GM20431 (cell line): ENCODE measurements at regions not wholly inside any gene's neighbourhood (a gene's known extent, or its start where the extent isn't known, plus 50 kb on each side); places are given as distances from the start of the nearest gene placed in this dataset.
"Not testable (repeated sequence)": the region's sequence is repeated elsewhere in the genome, so short reads cannot be mapped to it uniquely, and the experiment has no call there.

ENCODE experiments used
- in situ Hi-C: fragments of 300-500 bp; cut with MseI, MboI; formaldehyde crosslinking; loops from one replicate; pipeline ENCODE4 v1.15.0; 2020; ENCODE audit warnings: low sequenced_read_pairs; ENCODE audit not compliant: unreplicated experiment

GRCh38 chr2:16425462-16426336, 239.9 kb downstream of the CYRIA start:
- in situ Hi-C loops, result no loop called here

GRCh38 chr2:16420421-16420820, 245.2 kb downstream of the CYRIA start:
- in situ Hi-C loops, result no loop called here

- in situ Hi-C loops, result no loop called here
These were observed 247.9 kb downstream of the CYRIA start for GRCh38 chr2:16417726-16418125.

- in situ Hi-C loops, result no loop called here
These were observed 249.0 kb downstream of the CYRIA start for GRCh38 chr2:16416651-16417050.

GRCh38 chr2:16415861-16416260, 249.8 kb downstream of the CYRIA start:
- in situ Hi-C loops, result not testable (repeated sequence)

GRCh38 chr2:16413947-16414346, 251.7 kb downstream of the CYRIA start:
- in situ Hi-C loops, result no loop called here

- in situ Hi-C loops, result no loop called here
These were observed 252.3 kb downstream of the CYRIA start for GRCh38 chr2:16413285-16413684.

GRCh38 chr2:16412321-16413030, 253.2 kb downstream of the CYRIA start:
- in situ Hi-C loops, result no loop called here

GRCh38 chr2:16411788-16412187, 253.8 kb downstream of the CYRIA start:
- in situ Hi-C loops, result no loop called here

- in situ Hi-C loops, result no loop called here
These were observed 255.8 kb downstream of the CYRIA start for GRCh38 chr2:16409849-16410248.

GRCh38 chr2:16409006-16409390, 256.6 kb downstream of the CYRIA start:
- in situ Hi-C loops, result no loop called here

GRCh38 chr2:16408331-16409005, 257.2 kb downstream of the CYRIA start:
- in situ Hi-C loops, result no loop called here

- in situ Hi-C loops, result no loop called here
These were observed 258.3 kb downstream of the CYRIA start for GRCh38 chr2:16407358-16407757.

GRCh38 chr2:16406496-16407289, 258.9 kb downstream of the CYRIA start:
- in situ Hi-C loops, result no loop called here

GRCh38 chr2:16405551-16405950, 260.1 kb downstream of the CYRIA start:
- in situ Hi-C loops, result no loop called here

GRCh38 chr2:16404551-16405300, 260.9 kb downstream of the CYRIA start:
- in situ Hi-C loops, result no loop called here

GRCh38 chr2:16404146-16404545, 261.5 kb downstream of the CYRIA start:
- in situ Hi-C loops, result no loop called here

- in situ Hi-C loops, result no loop called here
These were observed 262.7 kb downstream of the CYRIA start for GRCh38 chr2:16402891-16403290.

GRCh38 chr2:16401761-16402300, 263.8 kb downstream of the CYRIA start:
- in situ Hi-C loops, result no loop called here
